Natural killer cell (primary cell): ENCODE measurements at regions not wholly inside any gene's neighbourhood (a gene's known extent, or its start where the extent isn't known, plus 50 kb on each side); places are given as distances from the start of the nearest gene placed in this dataset.

ENCODE experiments used
- ATAC-seq, 3 donors: fragments of 150-1000 bp in 2 of 3; fragments of 200-7000 bp in 1 of 3; cut with Tn5 transposase; 1 replicate in 1 of 3; 2 replicates in 2 of 3; pipeline ENCODE4 v1.10.0; 2021; ENCODE audit warnings: mild to moderate bottlenecking in 2 of 3, moderate library complexity in 2 of 3
- DNase-seq, 2 donors: peaks; one replicate each; pipeline versions ENCODE4 v3.0.0 to v3.0.0-alpha.2; 2013 to 2021; ENCODE audit warnings: mixed read lengths in 1 of 2
- H3K27ac ChIP-seq: one replicate; pipeline ENCODE4 v1.5.1; 2013; ENCODE audit warnings: mild to moderate bottlenecking, low read length
- H3K27me3 ChIP-seq: one replicate; pipeline ENCODE4 v1.6.1; 2013; ENCODE audit warnings: low read length; ENCODE audit not compliant: control insufficient read depth, insufficient read depth
- H3K36me3 ChIP-seq: one replicate; pipeline ENCODE4 v1.6.1; 2013; ENCODE audit warnings: low read length; ENCODE audit not compliant: control insufficient read depth, insufficient read depth
- H3K4me1 ChIP-seq: one replicate; pipeline ENCODE4 v1.6.1; 2013; ENCODE audit warnings: low read length; ENCODE audit not compliant: control insufficient read depth, insufficient read depth
- H3K4me3 ChIP-seq: one replicate; pipeline ENCODE4 v1.5.1; 2013; ENCODE audit warnings: low read length
- H3K9me3 ChIP-seq: one replicate; pipeline ENCODE4 v1.6.1; 2013; ENCODE audit warnings: low read length; ENCODE audit not compliant: control insufficient read depth, insufficient read depth
- H3K27ac Mint-ChIP-seq, 2 donors: one replicate each; pipeline ENCODE4 v1.8.0; 2022; ENCODE audit warnings: mild to moderate bottlenecking in 2 of 2, mixed read lengths in 2 of 2, moderate library complexity in 1 of 2
- H3K27me3 Mint-ChIP-seq, 2 donors: one replicate each; pipeline ENCODE4 v1.8.0; 2022; ENCODE audit warnings: low read depth in 2 of 2, mixed read lengths in 2 of 2
- H3K36me3 Mint-ChIP-seq: one replicate; pipeline ENCODE4 v1.8.0; 2022; ENCODE audit warnings: mixed read lengths
- H3K4me1 Mint-ChIP-seq, 2 donors: one replicate each; pipeline ENCODE4 v1.8.0; 2022; ENCODE audit warnings: mixed read lengths in 2 of 2
- H3K4me3 Mint-ChIP-seq: one replicate; pipeline ENCODE4 v1.8.0; 2022; ENCODE audit warnings: mild to moderate bottlenecking, moderate library complexity, mixed read lengths
- H3K9me3 Mint-ChIP-seq, 2 donors: one replicate each; pipeline ENCODE4 v1.8.0; 2022; ENCODE audit warnings: mixed read lengths in 2 of 2
- CTCF ChIP-seq: fragments of 200-600 bp; IDR thresholded peaks from one replicate; pipeline ENCODE4 v1.8.0; 2022; ENCODE audit warnings: antibody characterized with exemption
- WGBS: methylation state at CpG from one replicate; pipeline ENCODE4 v1.1.7; 2013; ENCODE audit warnings: missing lambda C conversion rate; ENCODE audit not compliant: insufficient coverage; 5-methylcytosine and 5-hydroxymethylcytosine counted together
- intact Hi-C: fragments of 100-400 bp; cut with micrococcal nuclease; formaldehyde crosslinking; loops from one replicate; pipeline ENCODE4 v1.14.2; 2022

GRCh38 chr10:128792426-128793140 is 666.4 kb upstream of the MKI67 start:
- Histone ChIP-seq H3K9me3 (no peaks in the 10 kb centered on the region), H3K4me3 (no peak overlapping the region), H3K36me3 (no peaks in the 10 kb centered on the region), H3K4me1 (no peaks in the 10 kb centered on the region), H3K27ac (no peak overlapping the region), H3K27me3 (peaks cover 2% of the 10 kb centered on the region)
- H3K27ac Mint-ChIP-seq, result no peak overlapping the region
- H3K36me3 Mint-ChIP-seq, result no peaks in the 10 kb centered on the region
- no peak for TF ChIP-seq CTCF
- H3K4me1 Mint-ChIP-seq, result no peaks in the 10 kb centered on the region
- peaks cover 7 to 19% of the 10 kb centered on the region in 2 donors for H3K27me3 Mint-ChIP-seq
- H3K9me3 Mint-ChIP-seq, result no peaks in the 10 kb centered on the region
- intact Hi-C loops, result no loop called here
- DNase-seq (no peak), ATAC-seq (no peak)
- 83% methylated on average over 8 of the region's 9 CpGs for WGBS
- no peak overlapping the region for H3K4me3 Mint-ChIP-seq

GRCh38 chr10:128793726-128794655 is 667.8 kb upstream of the MKI67 start:
- no peak overlapping the region for H3K4me3 ChIP-seq
- Mint-ChIP-seq H3K36me3 (no peaks in the 10 kb centered on the region), H3K4me1 (no peaks in the 10 kb centered on the region), H3K27ac (no peak overlapping the region), H3K4me3 (no peak overlapping the region), H3K9me3 (no peaks in the 10 kb centered on the region), H3K27me3 (peaks cover 7 to 10% of the 10 kb centered on the region in 2 donors)
- H3K4me1 ChIP-seq, result no peaks in the 10 kb centered on the region
- no peaks in the 10 kb centered on the region for H3K9me3 ChIP-seq
- 83% methylated on average over 10 of the region's 10 CpGs for WGBS
- H3K27ac ChIP-seq, result no peak overlapping the region
- peaks cover 2% of the 10 kb centered on the region for H3K27me3 ChIP-seq
- DNase-seq, result no peak
- H3K36me3 ChIP-seq, result no peaks in the 10 kb centered on the region
- no peak for ATAC-seq
- no peak for TF ChIP-seq CTCF
- intact Hi-C loops, result no loop called here

- no peak for DNase-seq
- Mint-ChIP-seq H3K27ac (no peak overlapping the region), H3K36me3 (no peaks in the 10 kb centered on the region), H3K4me3 (no peak overlapping the region), H3K27me3 (peaks cover 7 to 10% of the 10 kb centered on the region in 2 donors), H3K9me3 (no peaks in the 10 kb centered on the region), H3K4me1 (no peaks in the 10 kb centered on the region)
- intact Hi-C loops, result no loop called here
- Histone ChIP-seq H3K4me1 (no peaks in the 10 kb centered on the region), H3K9me3 (no peaks in the 10 kb centered on the region), H3K4me3 (no peak overlapping the region), H3K27me3 (no peaks in the 10 kb centered on the region), H3K27ac (no peak overlapping the region), H3K36me3 (no peaks in the 10 kb centered on the region)
- no peak for ATAC-seq
- WGBS, result 77% methylated on average over 3 of the region's 3 CpGs
- TF ChIP-seq CTCF, result no peak
Observed at GRCh38 chr10:128796396-128796912, 670.2 kb upstream of the MKI67 start.
